Suprapubic skin (tissue), 4 donors: ENCODE measurements at regions not wholly inside any gene's neighbourhood (a gene's known extent, or its start where the extent isn't known, plus 50 kb on each side); places are given as distances from the start of the nearest gene placed in this dataset.

Experiments used
- DNase-seq, 2 donors: peaks; one replicate each; pipeline ENCODE4 v3.0.0-alpha.2; 2019; ENCODE audit warnings: low spot score in 2 of 2
- H3K27ac ChIP-seq: fragments of 200-600 bp; sonication (generic); one replicate; pipeline ENCODE4 v1.5.1; 2019
- H3K27me3 ChIP-seq: fragments of 200-600 bp; sonication (generic); one replicate; pipeline ENCODE4 v1.5.1; 2019
- H3K36me3 ChIP-seq: fragments of 200-600 bp; sonication (generic); one replicate; pipeline ENCODE4 v1.5.1; 2019
- H3K4me1 ChIP-seq: fragments of 200-600 bp; sonication (generic); one replicate; pipeline ENCODE4 v1.5.1; 2019
- H3K4me3 ChIP-seq: fragments of 200-600 bp; sonication (generic); one replicate; pipeline ENCODE4 v1.5.1; 2019; ENCODE audit warnings: mild to moderate bottlenecking
- H3K9me3 ChIP-seq: fragments of 200-600 bp; sonication (generic); one replicate; pipeline ENCODE4 v1.5.1; 2019
- CTCF ChIP-seq, 2 donors: fragments of 200-600 bp in 1 of 2; fragments of 450-650 bp in 1 of 2; sonication (generic) in 1 of 2; IDR thresholded peaks; one replicate each; pipeline ENCODE4 v1.5.1; 2016 to 2019; ENCODE audit warnings: antibody characterized with exemption in 2 of 2, mild to moderate bottlenecking in 1 of 2, moderate library complexity in 1 of 2
- EP300 ChIP-seq: sonication (generic); formaldehyde crosslinking; IDR thresholded peaks from one replicate; pipeline ENCODE4 v1.6.1; 2017; ENCODE audit warnings: antibody characterized with exemption
- POLR2A ChIP-seq, 2 donors: fragments of 450-650 bp; IDR thresholded peaks; one replicate each; pipeline ENCODE4 v1.6.1; 2017; ENCODE audit warnings: antibody characterized with exemption in 2 of 2, mild to moderate bottlenecking in 2 of 2, moderate library complexity in 2 of 2
- POLR2AphosphoS5 ChIP-seq, 3 donors: sonication (generic); formaldehyde crosslinking; IDR thresholded peaks; one replicate each; pipeline ENCODE4 v1.6.1; 2017; ENCODE audit warnings: antibody characterized with exemption in 3 of 3
- WGBS: methylation state at CpG from one replicate; pipeline ENCODE4 v1.1.5; 2018; 5-methylcytosine and 5-hydroxymethylcytosine counted together

- Histone ChIP-seq H3K27ac (no peak overlapping the region), H3K4me1 (no peaks in the 10 kb centered on the region), H3K27me3 (no peaks in the 10 kb centered on the region), H3K4me3 (no peak overlapping the region), H3K36me3 (no peaks in the 10 kb centered on the region), H3K9me3 (no peaks in the 10 kb centered on the region)
- WGBS: 67% methylated on average over 2 of the region's 2 CpGs
- DNase-seq: no peak
- no peak for TF ChIP-seq CTCF (IDR thresholded peaks at IDR 0.05)
- no peak for TF ChIP-seq EP300
- no peak for TF ChIP-seq POLR2A (IDR thresholded peaks at IDR 0.05)
- no peak for TF ChIP-seq POLR2AphosphoS5 (IDR thresholded peaks at IDR 0.05)
Measured at GRCh38 chr5:144880513-144880912, 709.8 kb downstream of the KCTD16 start.

GRCh38 chr5:144876990-144877389, 706.3 kb downstream of the KCTD16 start:
- TF ChIP-seq EP300 (no peak), CTCF (IDR thresholded peaks at IDR 0.05) (no peak), POLR2AphosphoS5 (IDR thresholded peaks at IDR 0.05) (no peak), POLR2A (IDR thresholded peaks at IDR 0.05) (no peak)
- H3K4me1 ChIP-seq: no peaks in the 10 kb centered on the region
- H3K27ac ChIP-seq: no peak overlapping the region
- H3K9me3 ChIP-seq: no peaks in the 10 kb centered on the region
- no peak overlapping the region for H3K4me3 ChIP-seq
- no peaks in the 10 kb centered on the region for H3K36me3 ChIP-seq
- DNase-seq: no peak
- H3K27me3 ChIP-seq: no peaks in the 10 kb centered on the region

GRCh38 chr5:144873076-144873475, 702.4 kb downstream of the KCTD16 start:
- WGBS: 68% methylated on average over 2 of the region's 2 CpGs
- Histone ChIP-seq H3K4me1 (no peaks in the 10 kb centered on the region), H3K27me3 (no peaks in the 10 kb centered on the region), H3K27ac (no peak overlapping the region), H3K9me3 (peaks cover 4% of the 10 kb centered on the region), H3K36me3 (no peaks in the 10 kb centered on the region), H3K4me3 (no peak overlapping the region)
- no peak for TF ChIP-seq EP300
- TF ChIP-seq POLR2AphosphoS5 (IDR thresholded peaks at IDR 0.05): no peak
- no peak for TF ChIP-seq POLR2A (IDR thresholded peaks at IDR 0.05)
- no peak for TF ChIP-seq CTCF (IDR thresholded peaks at IDR 0.05)
- no peak for DNase-seq

DNA sequence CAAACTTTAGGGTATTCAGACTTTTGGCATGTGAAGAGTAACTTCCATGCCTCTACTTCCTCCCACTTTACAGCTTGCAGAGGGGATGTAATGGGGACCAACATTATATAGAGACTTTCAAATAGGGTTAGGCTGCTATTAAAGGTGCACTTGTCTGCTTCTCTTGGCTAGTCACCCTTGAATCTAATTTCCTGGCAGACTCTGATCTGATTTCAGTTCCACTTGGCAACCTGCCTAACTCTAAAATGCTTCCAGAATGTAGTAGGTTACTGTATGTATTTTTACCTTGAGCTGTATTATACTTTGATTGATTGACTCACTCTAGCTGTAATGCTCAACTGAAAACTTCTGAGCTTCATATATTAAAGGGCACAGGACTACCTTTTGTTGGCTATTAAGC, 693.4 kb downstream of the KCTD16 start:
- Histone ChIP-seq H3K4me3 (no peak overlapping the region), H3K27me3 (no peaks in the 10 kb centered on the region), H3K4me1 (no peaks in the 10 kb centered on the region), H3K27ac (no peak overlapping the region), H3K9me3 (no peaks in the 10 kb centered on the region), H3K36me3 (no peaks in the 10 kb centered on the region)
- DNase-seq: no peak
- TF ChIP-seq CTCF (IDR thresholded peaks at IDR 0.05): no peak
- TF ChIP-seq POLR2A (IDR thresholded peaks at IDR 0.05): no peak
- TF ChIP-seq POLR2AphosphoS5 (IDR thresholded peaks at IDR 0.05): no peak
- no peak for TF ChIP-seq EP300

DNA sequence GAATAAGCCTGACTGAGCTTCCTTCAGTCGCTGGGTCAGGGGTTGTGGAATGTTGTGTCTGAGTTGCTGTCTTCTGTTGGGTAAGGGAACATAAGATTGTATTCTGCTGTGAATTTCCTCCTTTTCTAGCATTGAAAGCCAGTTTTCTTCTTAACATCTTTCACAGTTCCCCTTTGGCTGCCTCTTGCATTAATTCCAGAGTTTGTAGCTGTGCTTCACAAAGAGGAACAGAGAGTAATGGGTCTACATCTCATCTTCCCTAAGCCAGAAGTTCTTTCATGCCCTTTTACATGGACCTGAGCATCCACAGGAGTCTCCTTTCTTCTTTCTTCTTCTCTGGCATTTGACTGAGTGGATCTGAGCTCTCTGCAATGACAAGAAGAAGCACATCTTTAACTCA, 686.8 kb downstream of the KCTD16 start:
- Histone ChIP-seq H3K9me3 (no peaks in the 10 kb centered on the region), H3K4me3 (no peak overlapping the region), H3K27ac (no peak overlapping the region), H3K4me1 (no peaks in the 10 kb centered on the region), H3K36me3 (no peaks in the 10 kb centered on the region), H3K27me3 (no peaks in the 10 kb centered on the region)
- 35% methylated on average over 1 of the region's 1 CpG for WGBS
- TF ChIP-seq POLR2A (IDR thresholded peaks at IDR 0.05): no peak
- DNase-seq: no peak

DNA sequence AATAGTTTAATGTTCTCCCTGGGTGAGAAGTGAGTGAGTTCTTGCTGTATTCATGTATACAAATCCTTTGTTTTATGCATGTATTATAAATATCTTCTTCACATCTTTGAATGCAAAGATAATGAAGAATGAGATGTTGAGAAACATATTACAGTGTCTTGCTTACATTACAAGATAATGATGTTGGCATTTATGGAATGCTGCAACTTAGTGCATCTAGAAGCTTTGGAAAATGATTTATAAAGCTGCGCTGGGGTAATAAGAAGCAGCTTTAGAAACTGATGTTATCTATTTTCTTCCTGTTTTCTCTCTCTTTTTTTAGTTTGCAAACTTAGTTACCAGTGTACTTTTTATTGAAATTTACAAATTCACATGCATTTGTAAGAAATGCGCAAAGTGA, 673.4 kb downstream of the KCTD16 start:
- Histone ChIP-seq H3K36me3 (no peaks in the 10 kb centered on the region), H3K4me3 (no peak overlapping the region), H3K27me3 (no peaks in the 10 kb centered on the region), H3K4me1 (no peaks in the 10 kb centered on the region), H3K9me3 (no peaks in the 10 kb centered on the region), H3K27ac (no peak overlapping the region)
- WGBS: 76% methylated on average over 2 of the region's 2 CpGs
- no peak for DNase-seq
- TF ChIP-seq EP300 (no peak), POLR2A (IDR thresholded peaks at IDR 0.05) (no peak), CTCF (IDR thresholded peaks at IDR 0.05) (no peak), POLR2AphosphoS5 (IDR thresholded peaks at IDR 0.05) (no peak)
